ENCODE measurements at regions not wholly inside any gene's neighbourhood (a gene's known extent, or its start where the extent isn't known, plus 50 kb on each side); places are given as distances from the start of the nearest gene placed in this dataset.
"Not testable (repeated sequence)": the region's sequence is repeated elsewhere in the genome, so short reads cannot be mapped to it uniquely, and the experiment has no call there.

- DNase-seq, result no peak
Observed at GRCh38 chr6:109253366-109253765, 128.9 kb downstream of the CD164 start.

GRCh38 chr6:109252261-109253041 is 129.8 kb downstream of the CD164 start:
- no peak for DNase-seq

- no peak for DNase-seq
Observed at GRCh38 chr6:109251839-109252238, 130.4 kb downstream of the CD164 start.

GRCh38 chr6:109250544-109251156 is 131.6 kb downstream of the CD164 start:
- not testable (repeated sequence) for DNase-seq

GRCh38 chr6:109243863-109244825 is 138.1 kb downstream of the CD164 start:
- no peak for DNase-seq

GRCh38 chr6:109242925-109243324 is 139.3 kb downstream of the CD164 start:
- no peak for DNase-seq

GRCh38 chr6:109242029-109242428 is 140.2 kb downstream of the CD164 start:
- DNase-seq, result no peak

- no peak for DNase-seq
Observed at GRCh38 chr6:109241199-109241598, 141.1 kb downstream of the CD164 start.

GRCh38 chr6:109240370-109241084 is 141.7 kb downstream of the CD164 start:
- DNase-seq, result no peak

GRCh38 chr6:109239651-109240321 is 142.5 kb downstream of the CD164 start:
- no peak for DNase-seq

- no peak for DNase-seq
Observed at GRCh38 chr6:109239160-109239559, 143.1 kb downstream of the CD164 start.

GRCh38 chr6:109238396-109238795 is 143.1 kb downstream of the CEP57L1 start:
- no peak for DNase-seq

GRCh38 chr6:109237986-109238329 is 142.7 kb downstream of the CEP57L1 start:
- no peak for DNase-seq

- no peak for DNase-seq
Observed at GRCh38 chr6:109237077-109237985, 142.0 kb downstream of the CEP57L1 start.

- DNase-seq, result no peak
Observed at GRCh38 chr6:109236115-109237076, 141.1 kb downstream of the CEP57L1 start.

GRCh38 chr6:109235481-109236038 is 140.3 kb downstream of the CEP57L1 start:
- DNase-seq, result no peak

- DNase-seq, result no peak
Observed at GRCh38 chr6:109230453-109230852, 135.1 kb downstream of the CEP57L1 start.

- DNase-seq, result no peak
Observed at GRCh38 chr6:109229536-109229935, 134.2 kb downstream of the CEP57L1 start.

- no peak for DNase-seq
Observed at GRCh38 chr6:109227646-109228045, 132.3 kb downstream of the CEP57L1 start.

- DNase-seq, result no peak
Observed at GRCh38 chr6:109226353-109226752, 131.0 kb downstream of the CEP57L1 start.

All from NCI-H226 (cell line).